GM21528 (cell line): ENCODE measurements at regions not wholly inside any gene's neighbourhood (a gene's known extent, or its start where the extent isn't known, plus 50 kb on each side); places are given as distances from the start of the nearest gene placed in this dataset.
"Not testable (repeated sequence)": the region's sequence is repeated elsewhere in the genome, so short reads cannot be mapped to it uniquely, and the experiment has no call there.

ENCODE experiments used
- ATAC-seq: cut with Tn5 transposase; IDR thresholded peaks from one replicate; pipeline ENCODE4 v1.9.1; 2021; ENCODE audit warnings: mild to moderate bottlenecking, moderate library complexity; ENCODE audit not compliant: unreplicated experiment, low FRiP score

DNA sequence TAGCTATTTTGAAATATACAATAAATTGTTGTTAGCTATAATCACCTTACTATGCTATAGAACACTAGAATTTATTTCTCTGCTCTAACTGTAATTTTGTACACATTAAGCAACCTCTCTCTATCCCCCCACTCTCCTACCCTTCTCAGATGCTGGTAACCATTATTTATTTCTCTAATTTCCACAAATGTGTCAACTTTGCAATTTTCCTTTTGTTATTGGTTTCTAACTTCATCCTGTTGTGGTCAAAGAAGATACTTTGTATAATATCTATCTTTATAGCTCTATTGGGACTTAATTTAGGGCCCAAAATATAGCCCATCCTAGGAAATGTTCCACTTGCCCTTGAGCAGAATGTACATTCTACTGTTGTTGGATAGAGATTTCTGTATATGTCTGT lies 229.3 kb downstream of the SATB1 start:
- no peak for ATAC-seq

DNA sequence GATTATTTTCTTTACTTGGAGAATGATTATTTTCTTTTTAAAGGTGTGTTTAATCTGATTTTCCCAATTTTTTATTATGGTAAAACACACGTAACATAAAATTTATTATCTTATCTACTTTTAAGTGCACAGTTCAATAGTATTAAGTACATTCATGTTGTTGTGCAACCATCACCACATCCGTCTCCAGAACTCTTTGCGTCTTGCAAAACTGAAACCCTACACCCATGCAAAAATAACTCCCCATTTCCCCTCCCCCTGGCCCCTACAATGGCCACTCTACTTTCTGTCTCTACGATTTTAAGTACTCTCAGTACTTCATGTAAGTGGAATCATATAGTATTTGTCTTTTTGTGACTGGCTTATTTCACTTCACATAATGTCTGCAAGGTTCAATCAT lies 230.7 kb downstream of the SATB1 start:
- no peak for ATAC-seq

DNA sequence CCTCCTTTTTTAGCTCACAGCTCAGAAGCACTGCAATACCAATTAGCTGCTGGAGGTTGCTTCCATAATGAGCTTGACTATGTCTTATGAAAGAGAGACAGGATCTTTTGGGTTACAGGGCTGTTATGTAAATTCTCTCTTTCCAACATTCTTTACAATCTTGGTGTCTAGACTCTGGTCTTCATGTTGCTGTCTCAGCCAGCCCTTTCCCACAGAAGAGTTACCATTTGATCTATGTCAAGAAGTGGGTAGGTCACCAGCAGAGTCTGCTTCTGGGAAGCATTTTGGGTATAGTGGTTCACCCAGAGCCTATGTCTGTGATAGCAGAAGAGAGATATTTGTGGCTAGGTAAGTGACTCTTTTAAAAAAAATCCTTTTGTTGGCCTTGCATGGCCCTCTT lies 234.5 kb downstream of the SATB1 start:
- ATAC-seq = no peak

DNA sequence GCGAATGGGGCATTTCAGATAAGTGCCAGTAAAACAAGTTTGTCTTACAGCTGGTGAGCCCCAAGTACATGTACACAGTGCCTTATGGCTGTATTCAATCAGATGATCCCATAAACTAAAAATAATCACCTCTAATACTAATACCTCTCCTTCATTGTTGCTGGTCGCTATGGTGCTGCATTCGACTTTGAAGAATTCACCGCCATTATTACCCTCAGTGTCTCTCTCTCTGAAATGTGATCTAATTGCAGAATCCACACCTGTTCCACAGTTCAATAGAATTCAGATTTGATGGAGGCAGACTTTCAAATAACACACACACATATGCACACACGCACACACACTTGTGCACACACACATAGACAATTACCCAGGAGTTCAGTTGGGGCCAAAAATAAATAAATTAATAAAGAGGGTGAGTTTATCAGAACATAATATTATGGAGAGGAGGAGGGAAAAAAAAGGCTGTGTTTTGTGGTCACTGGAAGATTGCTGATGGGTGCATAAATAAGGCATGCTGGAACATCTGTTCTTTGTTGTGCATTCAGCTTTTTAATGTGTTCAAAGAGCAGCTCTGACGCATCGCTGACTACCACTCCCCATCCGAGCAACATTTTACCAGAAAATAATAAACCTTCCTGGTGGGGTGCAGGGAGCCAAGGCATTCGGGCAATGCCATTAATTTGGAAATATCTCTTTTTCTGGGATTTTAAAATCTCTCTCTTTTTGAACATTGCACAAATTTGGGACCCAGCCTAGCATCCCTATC lies 235.7 kb downstream of the SATB1 start:
- no peak for ATAC-seq

DNA sequence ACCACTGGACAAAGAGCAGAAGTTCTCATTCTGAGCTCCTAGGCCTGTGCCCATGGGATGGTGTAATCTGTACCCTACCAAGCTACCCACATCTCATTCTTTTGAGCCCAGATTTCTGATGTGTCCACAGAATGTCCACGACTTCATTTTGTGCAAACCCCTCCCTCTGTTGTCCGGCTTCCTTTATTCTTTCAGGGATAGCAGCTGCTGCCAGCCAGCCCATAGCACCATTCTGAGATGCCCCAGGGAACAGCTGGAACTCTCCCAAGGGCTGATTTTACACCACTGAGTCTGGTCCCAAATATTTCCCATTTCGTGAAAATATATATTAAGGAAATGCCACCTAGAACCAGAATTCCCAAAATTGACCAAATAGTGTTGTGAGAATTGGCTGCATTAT lies 236.6 kb downstream of the SATB1 start:
- no peak for ATAC-seq

- no peak for ATAC-seq
Observed at GRCh38 chr3:18185624-18186023, 239.5 kb downstream of the SATB1 start.

DNA sequence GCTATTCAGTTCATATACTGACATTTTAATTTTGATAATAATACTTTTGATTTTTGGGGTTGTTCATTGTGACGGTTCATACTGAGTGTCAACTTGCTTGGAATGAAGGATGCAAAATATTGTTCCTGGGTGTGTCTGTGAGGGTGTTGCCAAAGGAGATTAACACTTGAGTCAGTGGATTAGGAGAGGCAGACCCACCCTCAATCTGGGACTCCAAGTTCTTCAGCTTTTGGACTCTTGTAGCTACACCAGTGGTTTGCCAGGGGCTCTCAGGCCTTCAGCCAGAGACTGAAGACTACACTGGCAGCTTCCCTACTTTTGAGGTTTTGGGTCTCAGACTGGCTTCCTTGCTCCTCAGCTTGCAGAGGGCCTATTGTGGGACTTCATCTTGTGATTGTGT lies 242.2 kb downstream of the SATB1 start:
- ATAC-seq = not testable (repeated sequence)

- no peak for ATAC-seq
Observed at GRCh38 chr3:18179521-18179920, 245.6 kb downstream of the SATB1 start.

GRCh38 chr3:18177271-18177670 lies 247.9 kb downstream of the SATB1 start:
- ATAC-seq = no peak

GRCh38 chr3:18173891-18174290 lies 251.2 kb downstream of the SATB1 start:
- ATAC-seq = not testable (repeated sequence)

DNA sequence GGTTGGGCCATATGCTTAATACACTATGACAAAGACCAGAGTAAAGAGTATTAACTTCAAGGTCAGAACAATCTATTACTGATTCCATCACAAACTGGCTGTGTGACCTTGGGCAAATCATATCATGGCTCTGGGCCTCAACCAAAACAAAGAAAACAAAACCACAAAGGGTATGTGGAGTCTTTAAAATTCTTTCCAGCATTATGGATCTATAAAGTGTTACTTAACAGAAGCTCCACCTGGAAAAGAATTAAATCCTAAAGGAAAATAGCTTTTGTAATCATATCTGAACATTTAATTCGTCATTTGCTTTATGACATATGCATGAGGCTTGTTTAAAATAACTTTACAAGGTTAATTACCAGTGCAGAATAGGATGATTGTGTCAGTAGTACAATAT lies 265.5 kb downstream of the SATB1 start:
- ATAC-seq = no peak

- no peak for ATAC-seq
Observed at GRCh38 chr3:18153571-18154173, 271.5 kb downstream of the SATB1 start.

GRCh38 chr3:18151199-18151598 lies 273.9 kb downstream of the SATB1 start:
- no peak for ATAC-seq

- ATAC-seq = no peak
Observed at GRCh38 chr3:18149935-18150334, 275.2 kb downstream of the SATB1 start.

DNA sequence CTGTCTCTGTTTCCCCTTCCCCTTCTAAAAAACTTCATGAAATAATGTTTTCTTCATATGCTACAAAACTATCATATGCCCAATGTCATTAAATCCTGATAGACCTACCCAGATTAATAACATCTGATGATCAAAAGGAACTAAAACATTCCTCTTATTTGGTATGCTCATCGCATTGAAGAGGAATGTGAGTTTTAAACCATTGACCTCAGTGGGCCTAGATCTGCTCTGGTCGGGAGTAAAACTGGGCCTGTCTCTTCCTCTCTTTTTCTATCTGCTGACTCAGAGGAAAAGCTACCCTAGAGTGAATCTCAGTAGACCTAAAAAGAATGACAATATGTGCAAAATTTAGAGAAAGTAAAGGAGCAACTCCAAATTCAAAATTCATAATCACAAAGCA lies 275.8 kb downstream of the SATB1 start:
- no peak for ATAC-seq

GRCh38 chr3:18144571-18144970 lies 280.6 kb downstream of the SATB1 start:
- no peak for ATAC-seq

- ATAC-seq = no peak
Observed at GRCh38 chr3:18143258-18143780, 281.8 kb downstream of the SATB1 start.

DNA sequence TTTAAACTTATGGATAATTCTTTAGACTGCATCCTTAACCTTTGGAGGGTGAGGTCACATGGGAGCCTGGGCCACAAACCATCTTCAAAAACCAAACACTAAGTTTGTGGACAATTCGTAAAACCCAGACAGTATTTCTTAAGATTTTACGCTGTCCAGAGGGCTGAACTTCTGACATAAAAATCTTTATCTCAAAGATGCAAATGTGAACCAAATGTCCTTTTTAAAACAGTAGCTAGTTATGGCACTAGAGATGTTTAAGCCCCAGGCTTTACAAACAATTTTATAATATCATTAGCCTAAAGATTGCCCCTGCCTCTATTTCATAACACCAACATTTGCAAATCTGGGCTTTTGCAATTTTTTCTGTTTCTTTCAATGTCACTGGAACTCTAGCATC lies 287.2 kb downstream of the SATB1 start:
- ATAC-seq = no peak

DNA sequence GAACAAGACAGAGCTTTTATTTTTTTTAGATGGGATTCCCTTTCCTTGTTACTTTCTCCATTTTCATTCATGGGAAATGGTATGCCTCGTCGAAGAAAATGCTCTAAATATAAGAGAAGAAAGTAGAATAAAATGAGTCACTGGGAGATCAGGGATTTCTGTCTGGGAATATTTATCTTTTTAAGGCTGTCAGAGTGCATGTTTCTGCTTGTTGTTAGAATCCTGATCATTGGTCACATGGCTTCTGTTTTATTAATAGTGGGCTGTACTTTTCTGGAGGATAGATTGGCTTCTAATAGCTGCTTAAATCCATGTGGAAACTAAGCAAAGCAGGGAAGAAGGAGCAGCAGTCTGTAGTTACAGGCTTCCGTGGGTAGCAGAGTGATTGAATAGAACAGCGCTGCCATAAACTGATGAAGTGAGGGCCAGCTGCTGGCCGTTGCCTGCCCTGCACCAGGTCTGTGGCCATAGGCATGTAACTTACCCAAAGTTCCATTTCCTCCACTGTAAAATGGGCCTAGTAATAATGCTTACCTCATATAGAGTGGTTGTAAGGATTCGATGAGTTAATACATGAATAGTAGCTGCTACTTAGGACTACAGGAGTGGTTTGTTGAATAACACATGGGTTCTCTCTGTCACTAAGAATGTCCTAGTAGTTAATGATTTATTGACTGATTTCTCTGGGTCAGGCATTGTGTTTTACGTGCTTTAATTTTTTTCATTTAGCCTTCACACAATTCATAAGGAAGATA lies 289.9 kb downstream of the SATB1 start:
- ATAC-seq = no peak

GRCh38 chr3:18134386-18135059 lies 290.6 kb downstream of the SATB1 start:
- no peak for ATAC-seq

GRCh38 chr3:18132991-18133390 lies 292.1 kb downstream of the SATB1 start:
- no peak for ATAC-seq
